ENCODE measurements at regions not wholly inside any gene's neighbourhood (a gene's known extent, or its start where the extent isn't known, plus 50 kb on each side); places are given as distances from the start of the nearest gene placed in this dataset.

GRCh38 chr9:19662213-19662612, 126.6 kb downstream of the SLC24A2 start:
- TF ChIP-seq CTCF (IDR thresholded peaks at IDR 0.05; ENCODE audit: insufficient read depth, low read length, poor library complexity, severe bottlenecking) (no peak), EZH2phosphoT487 (conservative IDR thresholded peaks at IDR 0.05; ENCODE audit: low read length) (no peak)

Data from SU-DHL-6 (cell line).